Activated naive CD8-positive, alpha-beta T cell treated with anti-CD3 and anti-CD28 coated beads, Interleukin-2, amount 10 ng/mL, durations not matched to agents 7 days and 5 days (primary cell): ENCODE measurements at regions not wholly inside any gene's neighbourhood (a gene's known extent, or its start where the extent isn't known, plus 50 kb on each side); places are given as distances from the start of the nearest gene placed in this dataset.
"Not testable (repeated sequence)": the region's sequence is repeated elsewhere in the genome, so short reads cannot be mapped to it uniquely, and the experiment has no call there.

Source experiments
- ATAC-seq: fragments of 150-1000 bp; cut with Tn5 transposase; one replicate; pipeline ENCODE4 v1.10.0; 2021; ENCODE audit warnings: low read depth, moderate library complexity
- POLR2A ChIA-PET: fragments of 350-600 bp; sonication (Branson Sonifier 250); formaldehyde crosslinking; loops from one replicate; lab custom pipeline; 2021; ENCODE audit warnings: antibody characterized with exemption; lab: Charles Lee
- DNase-seq: peaks from one replicate; pipeline ENCODE4 v3.0.0; 2021
- H3K27ac Mint-ChIP-seq: one replicate; pipeline ENCODE4 v1.8.0; 2022; ENCODE audit warnings: mild to moderate bottlenecking, mixed read lengths
- H3K27me3 Mint-ChIP-seq: one replicate; pipeline ENCODE4 v1.8.0; 2022; ENCODE audit warnings: mild to moderate bottlenecking, moderate library complexity, mixed read lengths
- H3K36me3 Mint-ChIP-seq: one replicate; pipeline ENCODE4 v1.8.0; 2021; ENCODE audit warnings: mild to moderate bottlenecking, mixed read lengths
- H3K4me1 Mint-ChIP-seq: one replicate; pipeline ENCODE4 v1.8.0; 2021; ENCODE audit warnings: mixed read lengths
- H3K4me3 Mint-ChIP-seq: one replicate; pipeline ENCODE4 v1.8.0; 2022; ENCODE audit warnings: mild to moderate bottlenecking, moderate library complexity, mixed read lengths
- H3K9me3 Mint-ChIP-seq: one replicate; pipeline ENCODE4 v1.8.0; 2021; ENCODE audit warnings: mixed read lengths

- Mint-ChIP-seq H3K27me3 (peaks cover 3% of the 10 kb centered on the region), H3K36me3 (no peaks in the 10 kb centered on the region), H3K27ac (no peak overlapping the region), H3K9me3 (no peaks in the 10 kb centered on the region), H3K4me3 (no peak overlapping the region), H3K4me1 (peaks cover 3% of the 10 kb centered on the region)
- DNase-seq: no peak
- no peak for ATAC-seq
- POLR2A ChIA-PET: no interaction called here
These were observed 70.6 kb upstream of the MEDAG start for GRCh38 chr13:30835442-30835841.

- POLR2A ChIA-PET: no interaction called here
- H3K4me3 Mint-ChIP-seq: no peak overlapping the region
- peaks cover 3% of the 10 kb centered on the region for H3K27me3 Mint-ChIP-seq
These were observed 68.6 kb upstream of the MEDAG start for GRCh38 chr13:30837227-30838159.

GRCh38 chr13:30839636-30840035, 66.4 kb upstream of the MEDAG start:
- H3K27me3 Mint-ChIP-seq, H3K4me3 Mint-ChIP-seq, H3K27ac Mint-ChIP-seq, H3K36me3 Mint-ChIP-seq, ATAC-seq, DNase-seq, H3K4me1 Mint-ChIP-seq, POLR2A ChIA-PET, H3K9me3 Mint-ChIP-seq: not testable (repeated sequence)

More at GRCh38 chr13:30837227-30838159, 68.6 kb upstream of the MEDAG start:
- H3K4me1 Mint-ChIP-seq: peaks cover 3% of the 10 kb centered on the region
- no peaks in the 10 kb centered on the region for H3K36me3 Mint-ChIP-seq
- DNase-seq: no peak
- ATAC-seq: no peak
- no peaks in the 10 kb centered on the region for H3K9me3 Mint-ChIP-seq
- no peak overlapping the region for H3K27ac Mint-ChIP-seq

- no peak for DNase-seq
- no peak overlapping the region for H3K4me3 Mint-ChIP-seq
- peaks cover 2% of the 10 kb centered on the region for H3K27me3 Mint-ChIP-seq
- no peak overlapping the region for H3K27ac Mint-ChIP-seq
- H3K4me1 Mint-ChIP-seq: peaks cover 3% of the 10 kb centered on the region
- no peaks in the 10 kb centered on the region for H3K9me3 Mint-ChIP-seq
- no peak for ATAC-seq
- POLR2A ChIA-PET: no interaction called here
- no peaks in the 10 kb centered on the region for H3K36me3 Mint-ChIP-seq
These were observed 65.6 kb upstream of the MEDAG start for GRCh38 chr13:30840515-30840914.

- H3K36me3 Mint-ChIP-seq: no peaks in the 10 kb centered on the region
- no peaks in the 10 kb centered on the region for H3K9me3 Mint-ChIP-seq
- peaks cover 7% of the 10 kb centered on the region for H3K4me1 Mint-ChIP-seq
- no peak overlapping the region for H3K27ac Mint-ChIP-seq
- ATAC-seq: no peak
- H3K27me3 Mint-ChIP-seq: no peaks in the 10 kb centered on the region
- no peak for DNase-seq
- no peak overlapping the region for H3K4me3 Mint-ChIP-seq
- POLR2A ChIA-PET: no interaction called here
These were observed 64.9 kb upstream of the MEDAG start for GRCh38 chr13:30841154-30841553.

GRCh38 chr13:30843548-30843947, 62.5 kb upstream of the MEDAG start:
- Mint-ChIP-seq H3K27me3 (peaks cover 2% of the 10 kb centered on the region), H3K36me3 (no peaks in the 10 kb centered on the region), H3K9me3 (no peaks in the 10 kb centered on the region), H3K27ac (no peak overlapping the region), H3K4me1 (peaks cover 8% of the 10 kb centered on the region), H3K4me3 (no peak overlapping the region)
- ATAC-seq (no peak), DNase-seq (no peak)
- POLR2A ChIA-PET: no interaction called here

GRCh38 chr13:30844548-30845296, 61.3 kb upstream of the MEDAG start:
- ATAC-seq: peak; percentile 45
- no peak overlapping the region for H3K4me3 Mint-ChIP-seq
- peaks cover 8% of the 10 kb centered on the region for H3K4me1 Mint-ChIP-seq
- H3K27ac Mint-ChIP-seq: no peak overlapping the region
- no peak for DNase-seq
- no peaks in the 10 kb centered on the region for H3K9me3 Mint-ChIP-seq
- peaks cover 2% of the 10 kb centered on the region for H3K27me3 Mint-ChIP-seq
- POLR2A ChIA-PET: no interaction called here
- H3K36me3 Mint-ChIP-seq: no peaks in the 10 kb centered on the region

GRCh38 chr13:30845297-30846214, 60.5 kb upstream of the MEDAG start:
- ATAC-seq (peak; percentile 34), DNase-seq (no peak)
- H3K4me3 Mint-ChIP-seq: no peak overlapping the region
- H3K9me3 Mint-ChIP-seq: no peaks in the 10 kb centered on the region
- peaks cover 2% of the 10 kb centered on the region for H3K27me3 Mint-ChIP-seq
- peaks cover 8% of the 10 kb centered on the region for H3K4me1 Mint-ChIP-seq
- POLR2A ChIA-PET: no interaction called here
- H3K36me3 Mint-ChIP-seq: no peaks in the 10 kb centered on the region
- H3K27ac Mint-ChIP-seq: peak overlapping the region; percentile 12

GRCh38 chr13:30846311-30846710, 59.8 kb upstream of the MEDAG start:
- Mint-ChIP-seq H3K9me3 (no peaks in the 10 kb centered on the region), H3K36me3 (no peaks in the 10 kb centered on the region), H3K4me3 (no peak overlapping the region), H3K27ac (no peak overlapping the region), H3K4me1 (peaks cover 8% of the 10 kb centered on the region), H3K27me3 (peaks cover 2% of the 10 kb centered on the region)
- no peak for DNase-seq
- no peak for ATAC-seq
- POLR2A ChIA-PET: no interaction called here

- H3K36me3 Mint-ChIP-seq: no peaks in the 10 kb centered on the region
- POLR2A ChIA-PET: no interaction called here
- no peaks in the 10 kb centered on the region for H3K9me3 Mint-ChIP-seq
- DNase-seq (no peak), ATAC-seq (no peak)
- peaks cover 2% of the 10 kb centered on the region for H3K27me3 Mint-ChIP-seq
- peaks cover 8% of the 10 kb centered on the region for H3K4me1 Mint-ChIP-seq
- no peak overlapping the region for H3K4me3 Mint-ChIP-seq
- H3K27ac Mint-ChIP-seq: no peak overlapping the region
These were observed 59.2 kb upstream of the MEDAG start for GRCh38 chr13:30846866-30847265.

GRCh38 chr13:30847650-30848307, 58.3 kb upstream of the MEDAG start:
- ATAC-seq: no peak
- no peaks in the 10 kb centered on the region for H3K9me3 Mint-ChIP-seq
- H3K27ac Mint-ChIP-seq: no peak overlapping the region
- DNase-seq: no peak
- no peak overlapping the region for H3K4me3 Mint-ChIP-seq
- POLR2A ChIA-PET: no interaction called here
- no peaks in the 10 kb centered on the region for H3K36me3 Mint-ChIP-seq
- H3K27me3 Mint-ChIP-seq: peaks cover 2% of the 10 kb centered on the region
- peaks cover 8% of the 10 kb centered on the region for H3K4me1 Mint-ChIP-seq

- ATAC-seq (no peak), DNase-seq (no peak)
- Mint-ChIP-seq H3K4me1 (peaks cover 8% of the 10 kb centered on the region), H3K4me3 (no peak overlapping the region), H3K36me3 (no peaks in the 10 kb centered on the region), H3K27me3 (peaks cover 2% of the 10 kb centered on the region), H3K9me3 (no peaks in the 10 kb centered on the region), H3K27ac (no peak overlapping the region)
- POLR2A ChIA-PET: no interaction called here
These were observed 57.6 kb upstream of the MEDAG start for GRCh38 chr13:30848332-30849027.
